AG09309 (cell line): ENCODE measurements at regions not wholly inside any gene's neighbourhood (a gene's known extent, or its start where the extent isn't known, plus 50 kb on each side); places are given as distances from the start of the nearest gene placed in this dataset.
"Not testable (repeated sequence)": the region's sequence is repeated elsewhere in the genome, so short reads cannot be mapped to it uniquely, and the experiment has no call there.

Experiments used
- DNase-seq: peaks from one replicate; pipeline ENCODE4 v3.0.0-alpha.2; 2010; ENCODE audit warnings: low read depth
- H3K4me3 ChIP-seq: 2 replicates; pipeline ENCODE4 v1.5.1; 2011; ENCODE audit warnings: mild to moderate bottlenecking, low read depth, low read length, moderate library complexity; ENCODE audit not compliant: control insufficient read depth
- TF ChIP-seq, protein P1 (sequence below): IDR thresholded peaks from 2 replicates; pipeline ENCODE4 v1.5.1; 2011; ENCODE audit warnings: mild to moderate bottlenecking, low read depth, low read length, inconsistent platforms; ENCODE audit not compliant: insufficient read depth, control insufficient read depth; ENCODE audit errors: missing control alignments

DNA sequence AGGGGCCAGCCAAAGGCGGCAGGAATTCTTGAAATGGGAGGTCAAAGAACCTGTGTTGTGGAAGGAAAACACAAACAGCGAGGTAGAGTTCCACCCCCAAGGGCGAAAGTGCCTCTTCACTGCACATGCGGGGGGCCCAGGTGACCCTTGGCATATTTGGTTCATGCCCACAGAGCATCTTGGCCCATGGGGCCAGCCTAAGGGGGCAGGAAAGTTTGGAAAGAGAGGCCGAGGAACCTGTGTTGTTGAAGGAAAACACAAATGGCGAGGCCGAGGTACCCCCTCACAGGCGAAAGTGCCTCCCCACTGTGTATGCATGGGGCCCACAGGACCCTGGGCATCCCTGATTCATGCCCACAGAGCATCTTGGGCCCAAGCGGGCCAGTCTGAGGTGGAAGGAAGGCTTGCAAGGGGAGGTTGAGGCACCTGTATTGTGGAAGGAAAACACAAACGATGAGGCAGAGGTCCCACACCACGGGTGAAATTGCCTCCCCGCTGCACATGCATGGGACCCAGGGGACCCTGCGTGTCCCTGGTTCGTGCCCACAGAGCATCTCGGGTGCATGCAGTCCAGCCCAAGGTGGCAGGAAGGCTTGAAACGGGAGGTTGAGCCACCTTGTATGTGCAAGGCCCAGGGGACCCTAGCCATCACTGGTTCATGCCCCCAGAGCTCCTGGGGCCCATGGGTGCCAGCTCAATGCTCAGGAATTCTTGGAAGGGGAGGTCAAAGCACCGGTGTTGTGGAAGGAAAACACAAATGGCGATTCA lies 384.1 kb downstream of the ALG10 start:
- DNase-seq = no peak
- no peak overlapping the region for H3K4me3 ChIP-seq
- TF ChIP-seq, protein P1, sequence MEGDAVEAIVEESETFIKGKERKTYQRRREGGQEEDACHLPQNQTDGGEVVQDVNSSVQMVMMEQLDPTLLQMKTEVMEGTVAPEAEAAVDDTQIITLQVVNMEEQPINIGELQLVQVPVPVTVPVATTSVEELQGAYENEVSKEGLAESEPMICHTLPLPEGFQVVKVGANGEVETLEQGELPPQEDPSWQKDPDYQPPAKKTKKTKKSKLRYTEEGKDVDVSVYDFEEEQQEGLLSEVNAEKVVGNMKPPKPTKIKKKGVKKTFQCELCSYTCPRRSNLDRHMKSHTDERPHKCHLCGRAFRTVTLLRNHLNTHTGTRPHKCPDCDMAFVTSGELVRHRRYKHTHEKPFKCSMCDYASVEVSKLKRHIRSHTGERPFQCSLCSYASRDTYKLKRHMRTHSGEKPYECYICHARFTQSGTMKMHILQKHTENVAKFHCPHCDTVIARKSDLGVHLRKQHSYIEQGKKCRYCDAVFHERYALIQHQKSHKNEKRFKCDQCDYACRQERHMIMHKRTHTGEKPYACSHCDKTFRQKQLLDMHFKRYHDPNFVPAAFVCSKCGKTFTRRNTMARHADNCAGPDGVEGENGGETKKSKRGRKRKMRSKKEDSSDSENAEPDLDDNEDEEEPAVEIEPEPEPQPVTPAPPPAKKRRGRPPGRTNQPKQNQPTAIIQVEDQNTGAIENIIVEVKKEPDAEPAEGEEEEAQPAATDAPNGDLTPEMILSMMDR = no peak

DNA sequence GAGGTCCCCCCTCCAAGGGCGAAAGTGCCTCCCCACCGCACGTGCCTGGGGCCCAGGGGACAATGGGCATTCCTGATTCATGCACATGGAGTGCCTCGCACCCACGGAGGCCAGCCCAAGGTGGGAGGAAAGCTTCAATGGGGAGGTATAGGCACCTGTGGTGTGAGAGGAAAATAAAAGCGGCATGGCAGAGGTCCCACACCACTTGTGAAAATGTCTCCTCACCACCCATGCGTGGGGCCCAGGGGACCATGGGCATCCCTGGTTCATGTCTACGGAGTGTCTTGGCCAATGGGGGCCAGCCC lies 384.7 kb downstream of the ALG10 start:
- no peak overlapping the region for H3K4me3 ChIP-seq
- DNase-seq = no peak
- TF ChIP-seq, protein P1 = no peak

DNA sequence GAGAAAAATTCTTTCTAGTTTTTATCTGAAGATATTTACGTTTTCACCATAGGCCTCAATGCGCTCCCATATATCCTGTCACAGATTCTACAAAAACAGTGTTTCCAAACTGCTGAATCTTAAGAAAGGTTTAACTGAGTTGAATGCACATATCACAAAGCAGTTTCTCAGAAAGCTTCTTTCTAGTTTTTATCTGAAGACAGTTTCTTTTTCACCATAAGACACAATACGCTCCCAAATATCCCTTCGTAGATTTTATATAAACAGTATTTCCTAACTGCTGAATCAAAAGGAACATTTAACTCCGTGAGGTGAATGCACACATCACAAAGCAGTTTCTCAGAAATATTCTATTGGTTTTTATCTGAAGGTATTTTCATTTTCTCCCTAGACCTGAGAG lies 385.5 kb downstream of the ALG10 start:
- TF ChIP-seq, protein P1 = no peak
- no peak for DNase-seq
- H3K4me3 ChIP-seq = no peak overlapping the region

DNA sequence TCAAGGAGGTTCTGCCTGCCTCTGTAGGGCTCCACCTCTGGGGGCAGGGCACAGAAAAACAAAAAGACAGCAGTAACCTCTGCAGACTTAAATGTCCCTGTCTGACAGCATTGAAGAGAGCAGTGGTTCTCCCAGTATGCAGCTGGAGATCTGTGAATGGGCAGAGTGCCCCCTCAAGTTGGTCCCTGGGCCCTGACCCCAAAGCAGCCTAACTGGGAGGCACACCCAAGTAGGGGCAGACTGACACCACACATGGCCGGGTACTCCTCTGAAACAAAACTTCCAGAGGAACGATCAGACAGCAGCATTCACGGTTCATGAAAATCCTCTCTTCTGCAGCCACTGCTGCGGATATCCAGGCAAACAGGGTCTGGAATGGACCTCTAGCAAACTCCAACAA lies 409.2 kb downstream of the ALG10 start:
- not testable (repeated sequence) for DNase-seq, H3K4me3 ChIP-seq
